Keratinocyte (primary cell): ENCODE measurements at regions not wholly inside any gene's neighbourhood (a gene's known extent, or its start where the extent isn't known, plus 50 kb on each side); places are given as distances from the start of the nearest gene placed in this dataset.

ENCODE experiments used
- DNase-seq: peaks from one replicate; pipeline ENCODE4 v3.0.0-alpha.2; 2011; ENCODE audit warnings: low read depth, missing footprints, low spot score
- FAIRE-seq: peaks from 2 replicates; lab custom pipeline; 2011; peaks lifted over from hg19 to GRCh38; lab: Jason Lieb, UNC
- H2AFZ ChIP-seq: 2 replicates; pipeline ENCODE4 v1.6.0; 2012; ENCODE audit warnings: low read length, control low read depth, inconsistent platforms; ENCODE audit not compliant: control insufficient read depth
- H3K27ac ChIP-seq: 2 replicates; pipeline ENCODE4 v1.5.1; 2011; ENCODE audit warnings: low read length; ENCODE audit not compliant: control insufficient read depth, insufficient read depth
- H3K27me3 ChIP-seq: 3 replicates; pipeline ENCODE4 v1.6.0; 2011; ENCODE audit warnings: low read length; ENCODE audit not compliant: control insufficient read depth, insufficient read depth; ENCODE audit errors: extremely low read depth
- H3K36me3 ChIP-seq, 2 experiments: 2 replicates in 1 of 2; 3 replicates in 1 of 2; pipeline ENCODE4 v1.5.1; 2011; ENCODE audit warnings: low read length in 2 of 2, mild to moderate bottlenecking in 1 of 2; ENCODE audit not compliant: control insufficient read depth in 2 of 2, insufficient read depth in 2 of 2; ENCODE audit errors: extremely low read depth in 1 of 2
- H3K4me1 ChIP-seq: 3 replicates; pipeline ENCODE4 v1.5.1; 2011; ENCODE audit warnings: low read length; ENCODE audit not compliant: control insufficient read depth, insufficient read depth; ENCODE audit errors: extremely low read depth
- H3K4me2 ChIP-seq: 3 replicates; pipeline ENCODE4 v1.6.0; 2011; ENCODE audit warnings: low read depth, low read length; ENCODE audit not compliant: control insufficient read depth, insufficient read depth; ENCODE audit errors: extremely low read depth
- H3K4me3 ChIP-seq, 3 experiments: fragments of 200-600 bp in 1 of 3; sonication (generic) in 1 of 3; 2 replicates in 2 of 3; 3 replicates in 1 of 3; pipeline ENCODE4 v1.5.1; 2011 to 2016; ENCODE audit warnings: low read length in 3 of 3, mild to moderate bottlenecking in 3 of 3, control low read depth in 2 of 3, inconsistent platforms in 1 of 3, low read depth in 1 of 3, mixed read lengths in 1 of 3, mixed run types in 1 of 3, moderate library complexity in 1 of 3; ENCODE audit not compliant: control insufficient read depth in 2 of 3, insufficient read depth in 2 of 3; ENCODE audit errors: extremely low read depth in 1 of 3
- H3K79me2 ChIP-seq: 2 replicates; pipeline ENCODE4 v1.6.0; 2012; ENCODE audit warnings: low read length; ENCODE audit not compliant: control insufficient read depth, insufficient read depth
- H3K9ac ChIP-seq: 3 replicates; pipeline ENCODE4 v1.6.0; 2011; ENCODE audit warnings: low read length; ENCODE audit not compliant: control insufficient read depth, insufficient read depth; ENCODE audit errors: extremely low read depth
- H3K9me1 ChIP-seq: 3 replicates; pipeline ENCODE4 v1.6.0; 2011; ENCODE audit warnings: low read length; ENCODE audit not compliant: control insufficient read depth, insufficient read depth; ENCODE audit errors: extremely low read depth
- H3K9me3 ChIP-seq: 2 replicates; pipeline ENCODE4 v1.5.1; 2012; ENCODE audit warnings: low read depth, low read length; ENCODE audit not compliant: control insufficient read depth
- H4K20me1 ChIP-seq: 3 replicates; pipeline ENCODE4 v1.6.0; 2011; ENCODE audit warnings: low read length; ENCODE audit not compliant: control insufficient read depth, insufficient read depth; ENCODE audit errors: extremely low read depth
- EZH2 ChIP-seq: IDR thresholded peaks from one replicate; pipeline ENCODE4 v1.6.1; 2012; ENCODE audit warnings: inconsistent platforms, mild to moderate bottlenecking, low read length, moderate library complexity
- dilution Hi-C: fragments of 300-500 bp; cut with MboI; formaldehyde crosslinking; loops from one replicate; pipeline ENCODE4 v1.7.0; 2020; ENCODE audit warnings: low sequenced_read_pairs; ENCODE audit not compliant: extremely low pct_ligation_motif_present
- TF ChIP-seq, protein P1 (sequence below), 3 experiments: IDR thresholded peaks in 1 of 3; conservative IDR thresholded peaks in 1 of 3; optimal IDR thresholded peaks in 1 of 3; 2 replicates in 2 of 3; 3 replicates in 1 of 3; pipeline versions ENCODE3 to v1.5.1; 2011; ENCODE audit warnings: low read length in 3 of 3, mild to moderate bottlenecking in 3 of 3, moderate library complexity in 2 of 3, control low read depth in 1 of 3, inconsistent platforms in 1 of 3; ENCODE audit not compliant: insufficient read depth in 2 of 3; ENCODE audit errors: extremely low read depth in 1 of 3

DNA sequence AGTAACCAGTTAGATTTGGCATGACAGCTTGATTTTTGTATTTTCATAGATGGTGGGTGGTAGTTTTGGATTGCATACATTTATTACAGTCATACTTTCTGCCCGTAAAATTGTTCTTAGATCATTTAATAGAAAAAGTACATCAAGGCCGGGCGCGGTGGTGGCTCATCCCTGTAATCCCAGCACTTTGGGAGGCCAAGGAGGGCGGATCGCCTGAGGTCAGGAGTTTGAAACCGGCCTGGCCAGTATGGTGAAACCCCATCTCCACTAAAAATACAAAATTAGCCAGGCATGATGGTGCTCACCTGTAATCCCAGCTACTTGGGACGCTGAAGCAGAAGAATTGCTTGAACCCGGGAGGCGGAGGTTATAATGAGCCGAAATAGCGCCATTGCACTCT lies 55.0 kb upstream of the UBE2L5 start:
- Histone ChIP-seq H3K4me2 (no peak overlapping the region), H2AFZ (no peak overlapping the region), H3K79me2 (no peaks in the 10 kb centered on the region), H3K27me3 (no peaks in the 10 kb centered on the region), H3K9ac (no peak overlapping the region), H3K27ac (no peak overlapping the region), H3K9me1 (no peaks in the 10 kb centered on the region), H3K4me3 (no peak overlapping the region), H3K4me1 (peaks cover 4% of the 10 kb centered on the region), H4K20me1 (no peaks in the 10 kb centered on the region), H3K9me3 (no peaks in the 10 kb centered on the region), H3K36me3 (no peaks in the 10 kb centered on the region)
- no peak for TF ChIP-seq EZH2
- TF ChIP-seq, protein P1, sequence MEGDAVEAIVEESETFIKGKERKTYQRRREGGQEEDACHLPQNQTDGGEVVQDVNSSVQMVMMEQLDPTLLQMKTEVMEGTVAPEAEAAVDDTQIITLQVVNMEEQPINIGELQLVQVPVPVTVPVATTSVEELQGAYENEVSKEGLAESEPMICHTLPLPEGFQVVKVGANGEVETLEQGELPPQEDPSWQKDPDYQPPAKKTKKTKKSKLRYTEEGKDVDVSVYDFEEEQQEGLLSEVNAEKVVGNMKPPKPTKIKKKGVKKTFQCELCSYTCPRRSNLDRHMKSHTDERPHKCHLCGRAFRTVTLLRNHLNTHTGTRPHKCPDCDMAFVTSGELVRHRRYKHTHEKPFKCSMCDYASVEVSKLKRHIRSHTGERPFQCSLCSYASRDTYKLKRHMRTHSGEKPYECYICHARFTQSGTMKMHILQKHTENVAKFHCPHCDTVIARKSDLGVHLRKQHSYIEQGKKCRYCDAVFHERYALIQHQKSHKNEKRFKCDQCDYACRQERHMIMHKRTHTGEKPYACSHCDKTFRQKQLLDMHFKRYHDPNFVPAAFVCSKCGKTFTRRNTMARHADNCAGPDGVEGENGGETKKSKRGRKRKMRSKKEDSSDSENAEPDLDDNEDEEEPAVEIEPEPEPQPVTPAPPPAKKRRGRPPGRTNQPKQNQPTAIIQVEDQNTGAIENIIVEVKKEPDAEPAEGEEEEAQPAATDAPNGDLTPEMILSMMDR (optimal IDR thresholded peaks at IDR 0.05 in 1 of 3, IDR thresholded peaks at IDR 0.05 in 1 of 3, conservative IDR thresholded peaks at IDR 0.05 in 1 of 3; ENCODE audit: extremely low read depth in 1 of 3, insufficient read depth in 2 of 3, low read length in 3 of 3) = no peak
- DNase-seq (no peak), FAIRE-seq (no peak)
- dilution Hi-C loops = no loop called here

- no peak overlapping the region for H3K27ac ChIP-seq
- no peak overlapping the region for H3K4me2 ChIP-seq
- no peaks in the 10 kb centered on the region for H3K9me1 ChIP-seq
- H4K20me1 ChIP-seq = no peaks in the 10 kb centered on the region
- DNase-seq = no peak
- dilution Hi-C loops = no loop called here
- TF ChIP-seq EZH2 = no peak
- TF ChIP-seq, protein P1 (optimal IDR thresholded peaks at IDR 0.05 in 1 of 3, IDR thresholded peaks at IDR 0.05 in 1 of 3, conservative IDR thresholded peaks at IDR 0.05 in 1 of 3; ENCODE audit: extremely low read depth in 1 of 3, insufficient read depth in 2 of 3, low read length in 3 of 3) = no peak
- H3K9me3 ChIP-seq = no peaks in the 10 kb centered on the region
- H3K4me3 ChIP-seq = no peak overlapping the region
- H2AFZ ChIP-seq = no peak overlapping the region
- H3K4me1 ChIP-seq = no peaks in the 10 kb centered on the region
- no peak for FAIRE-seq
- H3K9ac ChIP-seq = no peak overlapping the region
- no peaks in the 10 kb centered on the region for H3K79me2 ChIP-seq
- H3K27me3 ChIP-seq = no peaks in the 10 kb centered on the region
- no peaks in the 10 kb centered on the region for H3K36me3 ChIP-seq
Observed at GRCh38 chr13:30370146-30370545, 52.1 kb upstream of the UBE2L5 start.
